Neural crest cell (in vitro differentiated cells): ENCODE measurements at regions not wholly inside any gene's neighbourhood (a gene's known extent, or its start where the extent isn't known, plus 50 kb on each side); places are given as distances from the start of the nearest gene placed in this dataset.

Experiments
- DNase-seq: peaks from one replicate; pipeline ENCODE4 v3.0.0; 2021; ENCODE audit warnings: low read depth, mixed read lengths, low spot score
- H3K27ac Mint-ChIP-seq: one replicate; pipeline ENCODE4 v1.8.0; 2021; ENCODE audit warnings: mild to moderate bottlenecking, mixed read lengths; ENCODE audit not compliant: unreplicated experiment
- H3K27me3 Mint-ChIP-seq: 2 replicates; pipeline ENCODE4 v1.8.0; 2021; ENCODE audit warnings: low read depth, mild to moderate bottlenecking, mixed read lengths
- H3K36me3 Mint-ChIP-seq: 2 replicates; pipeline ENCODE4 v1.8.0; 2021; ENCODE audit warnings: low read depth, mild to moderate bottlenecking, mixed read lengths
- H3K4me1 Mint-ChIP-seq: 2 replicates; pipeline ENCODE4 v1.8.0; 2021; ENCODE audit warnings: mixed read lengths
- H3K4me3 Mint-ChIP-seq: one replicate; pipeline ENCODE4 v1.8.0; 2021; ENCODE audit warnings: mild to moderate bottlenecking, mixed read lengths
- H3K9me3 Mint-ChIP-seq: 2 replicates; pipeline ENCODE4 v1.8.0; 2021; ENCODE audit warnings: mixed read lengths
- CTCF ChIP-seq: fragments of 200-600 bp; sonication (generic); conservative IDR thresholded peaks from 2 replicates; pipeline ENCODE4 v1.5.0; 2021; ENCODE audit warnings: antibody characterized with exemption, mild to moderate bottlenecking

DNA sequence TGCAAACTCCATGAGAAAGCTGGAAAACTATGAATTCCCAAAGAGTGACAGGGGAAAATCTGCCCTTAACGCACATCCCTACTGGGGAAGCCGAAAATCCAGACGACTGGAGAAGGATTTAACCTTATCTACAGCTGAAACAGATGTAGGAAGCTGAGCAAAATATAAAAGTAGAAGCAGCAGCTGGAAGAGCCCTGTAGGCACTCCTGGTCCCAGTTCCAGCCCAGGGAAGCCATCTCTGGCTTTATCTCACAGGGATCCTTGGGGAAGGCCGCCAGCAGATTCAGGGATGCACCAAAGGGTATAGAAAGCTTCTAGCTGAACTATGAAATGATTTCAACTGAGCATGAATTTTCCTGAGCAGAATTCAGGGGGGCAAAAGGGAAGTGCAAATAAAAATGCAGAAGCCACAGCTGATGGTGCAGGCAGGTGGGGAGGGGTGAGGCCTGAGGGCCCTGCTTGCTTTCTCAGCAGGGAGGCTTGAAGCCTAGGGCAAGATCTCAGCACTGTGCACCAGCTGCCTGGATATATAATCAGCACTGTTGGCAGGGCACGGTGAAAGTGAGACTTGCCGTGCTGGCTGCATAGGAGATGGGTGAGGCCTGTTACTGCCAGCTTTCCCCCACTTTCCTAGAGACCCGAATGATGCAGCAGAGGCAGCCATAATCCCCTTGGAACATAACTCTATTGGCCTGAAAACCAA is 2019.5 kb upstream of the NUDT12 start:
- TF ChIP-seq CTCF = no peak
- H3K4me1 Mint-ChIP-seq = no peaks in the 10 kb centered on the region
- H3K9me3 Mint-ChIP-seq = peaks cover 21% of the 10 kb centered on the region
- H3K36me3 Mint-ChIP-seq = no peaks in the 10 kb centered on the region
- no peaks in the 10 kb centered on the region for H3K27me3 Mint-ChIP-seq
- no peak overlapping the region for H3K4me3 Mint-ChIP-seq
- no peak for DNase-seq
- H3K27ac Mint-ChIP-seq = no peak overlapping the region

DNA sequence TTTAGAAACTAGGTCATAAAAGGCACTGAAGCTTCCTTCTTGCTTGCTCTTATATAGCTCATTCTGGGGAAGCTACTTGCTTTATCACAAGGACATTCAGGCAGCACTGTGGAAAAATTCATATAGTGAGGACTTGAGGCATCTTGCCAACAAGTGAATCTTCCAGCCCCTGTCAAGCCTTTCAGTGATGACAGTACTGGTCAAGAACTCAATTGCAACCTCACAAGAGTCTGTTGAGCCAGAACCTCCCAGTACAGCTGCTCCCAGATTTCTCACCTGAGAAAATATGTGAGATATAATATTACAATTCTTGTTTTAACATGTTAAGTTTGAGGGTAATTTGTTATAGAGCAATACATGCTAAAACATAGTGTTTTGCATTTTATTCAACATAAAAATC is 2011.0 kb upstream of the NUDT12 start:
- no peak overlapping the region for H3K4me3 Mint-ChIP-seq
- no peaks in the 10 kb centered on the region for H3K36me3 Mint-ChIP-seq
- DNase-seq = no peak
- no peaks in the 10 kb centered on the region for H3K4me1 Mint-ChIP-seq
- no peak for TF ChIP-seq CTCF
- H3K9me3 Mint-ChIP-seq = peaks cover 8% of the 10 kb centered on the region
- no peaks in the 10 kb centered on the region for H3K27me3 Mint-ChIP-seq
- no peak overlapping the region for H3K27ac Mint-ChIP-seq

GRCh38 chr5:105565531-105565930 is 2002.9 kb upstream of the NUDT12 start:
- no peak for TF ChIP-seq CTCF
- no peaks in the 10 kb centered on the region for H3K27me3 Mint-ChIP-seq
- no peaks in the 10 kb centered on the region for H3K9me3 Mint-ChIP-seq
- no peak overlapping the region for H3K4me3 Mint-ChIP-seq
- no peaks in the 10 kb centered on the region for H3K4me1 Mint-ChIP-seq
- no peaks in the 10 kb centered on the region for H3K36me3 Mint-ChIP-seq
- no peak overlapping the region for H3K27ac Mint-ChIP-seq
- DNase-seq = no peak

DNA sequence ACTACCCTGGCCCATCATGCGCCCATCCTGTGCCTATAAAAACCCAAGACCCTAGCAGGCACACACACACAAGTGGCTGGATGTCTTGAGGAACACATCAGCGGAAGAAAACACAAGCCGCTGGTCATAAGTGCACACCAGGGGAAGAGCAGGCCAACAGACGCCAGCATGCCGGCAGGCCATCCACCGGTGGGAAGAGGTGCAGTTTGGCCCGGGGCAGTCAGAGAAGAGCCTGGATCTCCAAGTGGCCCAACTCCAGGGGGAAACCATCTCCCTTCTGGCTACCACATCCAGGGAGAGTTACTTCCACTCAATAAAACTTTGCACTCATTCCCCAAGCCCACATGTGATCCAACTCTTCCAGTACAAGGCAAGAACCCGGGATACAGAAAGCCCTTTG is 2001.3 kb upstream of the NUDT12 start:
- DNase-seq = no peak
- Mint-ChIP-seq H3K36me3 (no peaks in the 10 kb centered on the region), H3K27me3 (no peaks in the 10 kb centered on the region), H3K27ac (no peak overlapping the region), H3K4me1 (no peaks in the 10 kb centered on the region), H3K9me3 (peaks cover under 1% of the 10 kb centered on the region), H3K4me3 (no peak overlapping the region)
- TF ChIP-seq CTCF = no peak

DNA sequence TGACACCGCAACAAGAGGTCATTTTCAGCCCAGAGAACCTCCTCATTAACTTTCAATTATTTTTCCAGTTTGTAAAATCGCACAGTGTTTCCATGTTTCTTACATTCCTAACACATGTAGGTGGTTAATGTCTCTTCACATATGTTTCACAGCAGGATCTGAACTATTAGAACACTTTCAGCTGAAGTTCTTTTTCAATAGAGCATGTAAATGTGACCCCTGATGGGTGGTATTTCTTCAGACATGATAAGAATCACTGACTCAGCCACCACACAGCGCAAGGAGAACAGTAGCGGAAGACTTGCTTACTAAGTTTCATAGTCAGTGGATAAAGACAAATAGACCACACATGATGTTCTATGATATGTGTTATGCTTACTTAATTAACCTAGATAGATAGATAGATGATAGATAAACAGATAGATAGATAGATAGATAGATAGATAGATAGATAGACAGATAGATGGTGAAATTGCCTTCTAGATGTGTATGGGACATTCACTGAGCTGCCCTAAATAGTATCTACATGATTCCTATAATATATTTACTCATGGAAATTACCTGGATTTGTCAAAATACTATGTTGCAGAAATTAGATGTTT is 1992.1 kb upstream of the NUDT12 start:
- Mint-ChIP-seq H3K27me3 (no peaks in the 10 kb centered on the region), H3K36me3 (no peaks in the 10 kb centered on the region), H3K4me1 (peaks cover 6% of the 10 kb centered on the region), H3K4me3 (no peak overlapping the region), H3K9me3 (peaks cover 5% of the 10 kb centered on the region), H3K27ac (no peak overlapping the region)
- DNase-seq = no peak
- no peak for TF ChIP-seq CTCF
